ENCODE measurements at regions not wholly inside any gene's neighbourhood (a gene's known extent, or its start where the extent isn't known, plus 50 kb on each side); places are given as distances from the start of the nearest gene placed in this dataset.
"Not testable (repeated sequence)": the region's sequence is repeated elsewhere in the genome, so short reads cannot be mapped to it uniquely, and the experiment has no call there.

- ATAC-seq (no peak), DNase-seq (no peak)
- H3K27ac Mint-ChIP-seq = no peak overlapping the region
- no peaks in the 10 kb centered on the region for H3K27me3 Mint-ChIP-seq
- no peaks in the 10 kb centered on the region for H3K4me1 Mint-ChIP-seq
- H3K4me3 Mint-ChIP-seq = no peak overlapping the region
- H3K9me3 Mint-ChIP-seq = peaks cover 4 to 10% of the 10 kb centered on the region in 2 donors
Observed at GRCh38 chr6:112881828-112882780, 535.0 kb downstream of the RFPL4B start.

- Mint-ChIP-seq H3K4me3 (no peak overlapping the region), H3K9me3 (peaks cover 4 to 16% of the 10 kb centered on the region in 2 donors), H3K27ac (no peak overlapping the region), H3K4me1 (no peaks in the 10 kb centered on the region), H3K27me3 (no peaks in the 10 kb centered on the region)
- ATAC-seq (no peak), DNase-seq (no peak)
Observed at GRCh38 chr6:112883095-112883494, 536.0 kb downstream of the RFPL4B start.

DNA sequence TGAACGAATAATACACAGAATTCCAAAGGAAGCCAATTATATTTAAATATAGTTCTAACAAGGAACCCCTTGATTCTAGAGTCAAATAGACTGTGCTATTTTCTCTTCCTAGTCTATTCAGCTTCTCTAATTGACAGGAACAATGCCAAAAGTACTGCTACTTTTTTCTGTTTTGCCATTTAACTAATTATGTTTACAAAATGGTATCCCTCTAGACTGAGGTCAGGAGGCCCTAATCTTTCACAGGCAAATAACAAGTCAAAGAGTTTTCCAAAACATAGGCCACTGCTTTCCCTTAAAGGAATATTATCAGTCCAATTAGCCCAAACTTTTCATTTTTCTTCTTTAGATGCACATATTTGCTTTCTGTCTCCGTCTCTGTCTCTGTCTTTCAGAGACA is 539.3 kb downstream of the RFPL4B start:
- DNase-seq (no peak), ATAC-seq (no peak)
- Mint-ChIP-seq H3K27ac (no peak overlapping the region), H3K9me3 (peaks cover 4 to 16% of the 10 kb centered on the region in 2 donors), H3K27me3 (no peaks in the 10 kb centered on the region), H3K4me3 (no peak overlapping the region), H3K4me1 (no peaks in the 10 kb centered on the region)

- H3K27me3 Mint-ChIP-seq, H3K27ac Mint-ChIP-seq, ATAC-seq, DNase-seq, H3K4me1 Mint-ChIP-seq, H3K4me3 Mint-ChIP-seq: not testable (repeated sequence)
- peaks cover 4 to 16% of the 10 kb centered on the region in 2 donors for H3K9me3 Mint-ChIP-seq
Observed at GRCh38 chr6:112887424-112887823, 540.3 kb downstream of the RFPL4B start.

DNA sequence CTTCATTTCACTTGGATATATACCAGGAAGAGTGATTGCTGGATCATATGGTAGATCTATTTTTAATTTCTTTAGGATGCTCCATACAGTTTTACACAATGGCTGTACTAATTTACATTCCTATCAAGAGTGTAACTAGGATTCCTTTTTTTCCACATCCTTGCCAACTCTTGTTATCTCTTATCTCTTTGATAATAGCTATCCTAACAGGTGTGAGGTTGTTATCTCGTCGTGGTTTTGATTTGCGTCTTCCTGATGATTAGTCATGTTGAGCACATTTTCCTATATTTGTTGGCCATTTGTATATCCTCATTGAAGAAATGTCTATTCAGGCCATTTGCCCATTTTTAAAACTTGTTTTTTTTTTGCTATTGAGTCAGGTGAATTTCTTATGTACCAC is 552.4 kb downstream of the RFPL4B start:
- no peaks in the 10 kb centered on the region for H3K9me3 Mint-ChIP-seq
- H3K4me3 Mint-ChIP-seq = no peak overlapping the region
- H3K4me1 Mint-ChIP-seq = no peaks in the 10 kb centered on the region
- H3K27ac Mint-ChIP-seq = no peak overlapping the region
- DNase-seq (no peak), ATAC-seq (no peak)
- no peaks in the 10 kb centered on the region for H3K27me3 Mint-ChIP-seq

GRCh38 chr6:112903361-112903760 is 556.2 kb downstream of the RFPL4B start:
- no peak overlapping the region for H3K4me3 Mint-ChIP-seq
- peaks cover 0 to 2% of the 10 kb centered on the region in 2 donors for H3K9me3 Mint-ChIP-seq
- H3K27ac Mint-ChIP-seq = no peak overlapping the region
- ATAC-seq = no peak
- no peak for DNase-seq
- H3K4me1 Mint-ChIP-seq = no peaks in the 10 kb centered on the region
- H3K27me3 Mint-ChIP-seq = no peaks in the 10 kb centered on the region

- no peak for ATAC-seq
- Mint-ChIP-seq H3K27ac (no peak overlapping the region), H3K27me3 (no peaks in the 10 kb centered on the region), H3K4me3 (no peak overlapping the region), H3K4me1 (no peaks in the 10 kb centered on the region), H3K9me3 (peaks cover 0 to 4% of the 10 kb centered on the region in 2 donors)
- no peak for DNase-seq
Observed at GRCh38 chr6:112906726-112907125, 559.6 kb downstream of the RFPL4B start.

GRCh38 chr6:112909781-112910180 is 562.7 kb downstream of the RFPL4B start:
- ATAC-seq = no peak
- H3K27ac Mint-ChIP-seq = no peak overlapping the region
- DNase-seq = no peak
- no peaks in the 10 kb centered on the region for H3K4me1 Mint-ChIP-seq
- peaks cover 4 to 6% of the 10 kb centered on the region in 2 donors for H3K9me3 Mint-ChIP-seq
- H3K27me3 Mint-ChIP-seq = no peaks in the 10 kb centered on the region
- H3K4me3 Mint-ChIP-seq = no peak overlapping the region

- Mint-ChIP-seq H3K4me3 (no peak overlapping the region), H3K4me1 (no peaks in the 10 kb centered on the region), H3K27ac (no peak overlapping the region), H3K9me3 (peaks cover 4 to 6% of the 10 kb centered on the region in 2 donors), H3K27me3 (no peaks in the 10 kb centered on the region)
- DNase-seq = no peak
- ATAC-seq = no peak
Observed at GRCh38 chr6:112910256-112910655, 563.1 kb downstream of the RFPL4B start.

GRCh38 chr6:112911959-112912358 is 564.8 kb downstream of the RFPL4B start:
- H3K27me3 Mint-ChIP-seq = no peaks in the 10 kb centered on the region
- ATAC-seq (no peak), DNase-seq (no peak)
- H3K9me3 Mint-ChIP-seq = peaks cover 4 to 6% of the 10 kb centered on the region in 2 donors
- H3K27ac Mint-ChIP-seq = no peak overlapping the region
- H3K4me3 Mint-ChIP-seq = no peak overlapping the region
- no peaks in the 10 kb centered on the region for H3K4me1 Mint-ChIP-seq

DNA sequence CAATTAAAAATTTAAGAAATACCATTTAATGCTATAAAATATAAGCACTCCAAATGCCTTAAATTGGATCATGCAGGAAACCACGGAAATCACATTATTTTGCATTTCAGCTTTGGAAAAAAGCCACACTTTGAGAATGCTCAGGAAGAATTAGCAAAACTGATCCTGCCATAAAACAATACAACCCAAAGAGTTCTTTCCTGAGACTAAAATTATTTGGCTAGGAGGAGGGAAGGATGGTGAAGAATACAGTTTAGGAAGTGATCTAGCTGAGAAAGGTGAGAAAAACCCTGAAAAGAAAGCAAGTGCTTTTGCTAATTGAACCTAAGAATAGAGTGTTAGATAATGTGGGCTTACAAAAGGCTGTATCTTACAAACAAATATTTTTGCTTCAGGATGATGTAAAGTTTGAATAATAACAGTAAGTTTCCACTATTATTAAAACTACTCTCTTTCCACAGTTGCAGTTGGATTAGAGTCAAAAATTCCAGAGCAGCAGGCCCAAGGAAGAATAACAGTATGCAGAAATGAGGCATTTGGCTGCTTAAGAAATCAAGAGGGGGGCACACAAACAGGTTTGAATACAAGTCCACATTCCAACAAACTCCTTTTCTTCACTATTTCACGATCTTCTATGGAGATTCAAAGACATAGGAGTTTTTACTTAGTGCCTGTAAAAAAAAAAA is 565.4 kb downstream of the RFPL4B start:
- Mint-ChIP-seq H3K9me3 (peaks cover 4 to 6% of the 10 kb centered on the region in 2 donors), H3K4me3 (no peak overlapping the region), H3K27me3 (no peaks in the 10 kb centered on the region), H3K4me1 (no peaks in the 10 kb centered on the region), H3K27ac (no peak overlapping the region)
- DNase-seq (no peak), ATAC-seq (no peak)

DNA sequence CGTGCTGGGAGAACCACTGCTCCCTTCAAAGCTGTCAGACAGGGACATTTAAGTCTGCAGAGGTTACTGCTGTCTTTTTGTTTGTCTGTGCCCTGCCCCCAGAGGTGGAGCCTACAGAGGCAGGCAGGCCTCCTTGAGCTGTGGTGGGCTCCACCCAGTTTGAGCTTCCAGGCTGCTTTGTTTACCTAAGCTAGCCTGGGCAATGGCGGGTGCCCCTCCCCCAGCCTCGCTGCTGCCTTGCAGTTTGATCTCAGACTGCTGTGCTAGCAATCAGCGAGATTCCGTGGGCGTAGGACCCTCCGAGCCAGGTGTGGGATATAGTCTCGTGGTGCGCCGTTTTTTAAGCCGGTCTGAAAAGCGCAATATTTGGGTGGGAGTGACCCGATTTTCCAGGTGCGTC is 572.6 kb downstream of the RFPL4B start:
- H3K27ac Mint-ChIP-seq, H3K4me1 Mint-ChIP-seq, H3K9me3 Mint-ChIP-seq, H3K4me3 Mint-ChIP-seq, DNase-seq, ATAC-seq, H3K27me3 Mint-ChIP-seq: not testable (repeated sequence)

GRCh38 chr6:112920994-112921393 is 573.9 kb downstream of the RFPL4B start:
- Mint-ChIP-seq H3K9me3 (no peaks in the 10 kb centered on the region), H3K4me1 (no peaks in the 10 kb centered on the region), H3K4me3 (no peak overlapping the region), H3K27ac (no peak overlapping the region), H3K27me3 (no peaks in the 10 kb centered on the region)
- ATAC-seq (no peak), DNase-seq (no peak)

DNA sequence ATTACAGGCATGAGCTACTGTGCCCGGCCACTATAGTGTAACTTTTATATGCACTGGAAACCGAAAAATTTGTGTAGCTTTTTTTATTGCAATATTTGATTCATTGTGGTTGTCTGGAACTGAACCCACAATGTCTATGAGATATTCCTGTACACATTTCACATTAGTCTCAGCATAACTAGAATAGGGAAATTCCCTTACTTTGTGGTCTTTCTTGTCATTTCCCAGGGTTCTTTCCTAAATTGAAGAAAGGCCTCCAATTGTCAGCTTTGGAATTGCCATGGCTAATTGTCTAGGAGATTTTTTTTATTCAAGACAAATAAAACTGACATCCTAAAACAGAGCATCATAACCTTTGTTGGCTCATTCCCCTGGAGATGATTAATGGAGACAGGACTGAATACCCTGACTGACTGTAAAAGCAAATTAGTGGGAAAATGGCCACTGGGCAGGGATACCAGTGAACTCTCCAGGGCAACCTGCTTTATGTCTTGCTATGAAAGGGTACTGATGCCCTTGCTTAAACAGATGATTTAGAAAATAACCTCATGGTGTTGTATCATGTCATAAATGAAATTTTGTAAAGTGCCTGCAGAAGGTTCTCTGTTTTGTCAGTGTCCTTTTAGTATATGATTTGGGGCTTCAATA is 576.9 kb downstream of the RFPL4B start:
- no peak for DNase-seq
- Mint-ChIP-seq H3K4me3 (no peak overlapping the region), H3K4me1 (no peaks in the 10 kb centered on the region), H3K27me3 (no peaks in the 10 kb centered on the region), H3K9me3 (peaks cover 7 to 8% of the 10 kb centered on the region in 2 donors), H3K27ac (no peak overlapping the region)
- no peak for ATAC-seq

DNA sequence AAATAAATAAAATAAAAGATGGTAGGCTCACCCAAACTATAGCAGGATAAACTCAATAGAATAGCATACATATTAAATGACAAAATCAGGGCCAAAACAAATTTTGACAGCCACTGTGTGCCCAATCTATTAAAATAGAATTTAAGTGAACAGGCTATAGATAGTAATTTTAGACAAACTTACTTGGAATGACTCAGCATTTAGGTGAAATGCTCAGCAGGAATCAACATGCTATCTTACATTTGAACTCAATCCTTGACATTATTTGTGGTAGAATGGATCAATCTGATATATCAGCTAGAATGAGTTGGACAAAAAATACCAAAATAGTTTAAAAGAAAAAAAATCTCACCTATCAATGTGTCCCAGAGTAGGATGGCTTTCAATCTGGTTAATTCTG is 578.6 kb downstream of the RFPL4B start:
- H3K4me1 Mint-ChIP-seq = no peaks in the 10 kb centered on the region
- no peak for ATAC-seq
- no peak for DNase-seq
- H3K4me3 Mint-ChIP-seq = no peak overlapping the region
- no peak overlapping the region for H3K27ac Mint-ChIP-seq
- peaks cover 7 to 8% of the 10 kb centered on the region in 2 donors for H3K9me3 Mint-ChIP-seq
- no peaks in the 10 kb centered on the region for H3K27me3 Mint-ChIP-seq

All from stimulated activated naive CD8-positive, alpha-beta T cell treated with anti-CD3 and anti-CD28 coated beads, Interleukin-15, amount 100 ng/mL, for 72 hours (primary cell).